ENCODE measurements at regions not wholly inside any gene's neighbourhood (a gene's known extent, or its start where the extent isn't known, plus 50 kb on each side); places are given as distances from the start of the nearest gene placed in this dataset.
"Not testable (repeated sequence)": the region's sequence is repeated elsewhere in the genome, so short reads cannot be mapped to it uniquely, and the experiment has no call there.

DNA sequence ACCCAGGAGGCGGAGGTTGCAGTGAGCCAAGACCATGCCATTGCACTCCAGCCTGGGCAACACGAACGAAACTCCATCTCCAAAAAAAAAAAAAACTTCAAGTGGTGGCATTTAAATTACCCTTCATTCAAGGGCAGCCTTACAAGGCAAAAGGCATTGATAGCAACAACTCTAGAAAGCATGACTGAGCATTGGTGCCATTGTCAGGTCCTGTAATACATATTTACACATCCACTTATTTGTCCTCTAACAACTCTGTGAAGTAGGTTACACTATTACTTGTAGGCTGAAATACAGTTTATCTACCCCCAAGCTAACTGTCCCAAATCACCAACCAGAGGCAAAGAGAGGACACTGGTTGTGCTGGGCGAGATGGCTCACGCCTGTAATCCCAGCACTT is 52.7 kb upstream of the LARP1 start:
- DNase-seq, result no peak

DNA sequence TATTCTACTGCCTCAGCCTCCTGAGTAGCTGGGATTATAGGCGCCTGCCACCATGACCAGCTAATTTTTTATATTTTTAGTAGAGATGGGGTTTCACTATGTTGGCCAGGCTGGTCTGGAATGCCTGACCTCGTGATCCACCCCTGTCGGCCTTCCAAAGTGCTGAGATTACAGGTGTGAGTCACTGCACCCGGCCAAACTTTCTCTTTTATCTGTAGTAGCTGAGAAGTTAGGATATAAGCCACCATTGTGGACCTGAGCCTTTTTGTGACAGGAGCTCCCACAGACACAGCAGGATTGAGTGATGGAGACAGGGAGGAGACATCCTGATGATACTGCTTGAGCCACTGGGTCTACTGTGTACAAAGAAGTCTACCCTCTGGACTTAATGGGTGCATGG is 53.5 kb upstream of the LARP1 start:
- not testable (repeated sequence) for DNase-seq

DNA sequence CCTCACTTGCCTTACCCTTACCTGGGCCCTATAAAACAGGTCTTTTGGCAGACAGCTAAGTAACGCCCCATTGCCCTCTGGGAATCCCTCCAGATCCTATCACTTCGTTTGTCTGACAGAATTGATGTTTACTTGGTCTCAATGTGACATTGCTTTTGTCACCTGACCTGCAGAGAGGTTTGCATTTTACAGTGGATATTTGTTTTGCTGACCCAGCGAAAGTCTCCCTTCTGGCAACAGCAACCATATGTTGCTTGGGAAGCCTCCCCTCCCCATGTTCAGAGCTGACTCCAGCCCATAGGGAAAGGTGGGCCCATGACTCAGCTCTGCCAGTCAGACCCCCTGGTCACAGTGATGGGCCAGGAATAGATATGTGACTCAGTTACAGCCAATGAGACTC is 54.0 kb upstream of the LARP1 start:
- DNase-seq, result peak; percentile 9 to 65

DNA sequence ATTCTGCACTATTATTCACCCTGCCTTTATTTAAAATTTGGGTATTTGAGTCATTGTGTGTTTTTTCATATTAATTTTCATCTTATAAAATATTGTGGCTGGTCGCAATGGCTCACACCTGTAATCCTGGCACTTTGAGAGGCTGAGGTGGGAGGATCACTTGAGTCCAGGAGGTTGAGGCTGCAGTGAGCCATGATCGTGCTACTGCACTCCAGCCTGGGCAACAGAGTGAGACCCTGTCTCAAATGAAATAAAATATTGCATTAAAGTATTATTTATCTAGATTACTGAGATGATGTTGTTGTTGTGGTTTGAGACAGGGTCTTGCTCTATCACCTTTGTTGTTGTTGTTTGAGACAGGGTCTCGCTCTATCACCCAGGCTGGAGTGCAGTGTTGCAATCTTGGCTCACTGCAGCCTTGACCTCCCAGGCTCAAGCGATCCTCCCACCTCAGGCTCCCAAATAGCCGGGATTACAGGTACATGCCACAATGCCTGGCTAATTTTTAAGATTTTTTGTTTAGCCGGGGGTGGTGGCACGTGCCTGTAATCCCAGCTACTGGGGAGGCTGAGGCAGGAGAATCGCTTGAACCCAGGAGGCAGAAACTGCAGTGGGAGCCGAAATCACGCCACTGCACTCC is 54.8 kb upstream of the LARP1 start:
- not testable (repeated sequence) for DNase-seq

DNA sequence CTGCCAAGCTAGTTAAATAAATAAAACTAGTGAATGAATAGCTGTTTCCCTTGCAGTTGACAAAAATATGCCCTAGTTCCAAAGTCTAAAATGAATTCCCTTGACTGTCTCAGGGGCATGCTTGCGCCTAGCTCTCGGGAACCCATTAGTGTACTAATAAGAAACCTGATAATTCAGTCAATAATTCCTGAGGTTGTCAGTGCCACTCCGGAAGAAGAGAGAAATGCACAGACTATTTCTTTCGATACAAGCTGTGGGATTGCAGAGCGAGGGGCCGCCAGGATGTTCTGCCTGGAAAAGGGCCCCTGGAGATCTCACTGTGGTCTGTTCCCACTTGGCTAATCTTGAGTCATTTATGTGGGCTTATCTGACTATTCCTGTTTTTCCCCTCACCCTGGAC is 56.4 kb upstream of the LARP1 start:
- no peak for DNase-seq

DNA sequence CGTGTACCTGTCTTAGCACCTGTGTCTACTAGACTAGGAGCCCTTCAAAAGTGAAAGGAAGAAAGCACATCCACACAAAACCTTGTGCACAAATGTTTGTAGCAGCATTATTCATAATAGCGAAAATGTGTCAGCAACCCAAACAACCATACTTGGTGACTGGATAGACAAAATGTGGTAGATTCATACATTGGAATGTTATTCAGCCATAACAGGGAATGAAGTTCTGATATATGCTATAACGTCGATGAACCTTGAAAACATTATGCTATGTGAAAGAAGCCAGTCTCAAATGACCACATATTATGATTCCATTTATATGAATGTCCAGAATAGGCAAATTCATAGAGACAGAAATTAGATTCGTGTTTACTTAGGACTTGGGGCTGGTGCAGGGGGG is 57.8 kb upstream of the LARP1 start:
- no peak for DNase-seq

DNA sequence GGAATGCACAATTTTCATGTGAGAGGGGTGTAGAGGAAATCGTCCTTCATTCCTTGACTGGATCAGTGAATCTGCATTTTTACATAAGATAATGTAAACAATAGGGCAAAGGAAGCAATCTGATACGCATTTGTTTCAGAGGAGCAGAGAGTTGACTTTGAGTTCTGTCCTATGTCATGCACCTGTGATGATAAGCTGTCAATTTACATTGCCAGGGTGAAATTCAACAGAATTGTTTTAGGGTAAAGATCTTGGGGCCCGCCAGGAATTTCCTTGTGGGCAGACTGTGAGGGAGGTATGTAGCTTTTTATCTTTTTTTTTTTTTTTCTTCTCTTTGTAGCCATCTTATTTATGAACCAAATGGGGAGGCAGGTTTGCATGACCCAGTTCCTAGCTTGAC is 58.3 kb upstream of the LARP1 start:
- no peak for DNase-seq

DNA sequence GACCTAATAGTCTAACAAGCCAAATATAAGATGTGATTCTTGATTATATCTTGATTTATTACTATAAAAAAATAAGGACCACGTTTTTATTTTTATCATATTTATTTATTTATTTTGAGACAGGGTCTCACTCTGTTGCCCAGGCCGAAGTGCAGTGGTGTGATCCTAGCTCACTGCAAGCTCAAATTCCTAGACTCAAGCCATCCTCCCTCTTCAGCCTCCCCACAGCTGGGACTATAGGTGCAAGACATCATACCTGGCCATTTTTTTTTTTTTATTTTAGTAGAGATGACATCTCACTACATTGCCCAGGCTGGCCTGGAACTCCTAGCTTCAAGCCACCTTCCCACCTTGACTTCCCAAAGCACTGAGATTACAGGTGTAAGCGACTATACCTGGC is 61.0 kb upstream of the LARP1 start:
- no peak for DNase-seq

DNA sequence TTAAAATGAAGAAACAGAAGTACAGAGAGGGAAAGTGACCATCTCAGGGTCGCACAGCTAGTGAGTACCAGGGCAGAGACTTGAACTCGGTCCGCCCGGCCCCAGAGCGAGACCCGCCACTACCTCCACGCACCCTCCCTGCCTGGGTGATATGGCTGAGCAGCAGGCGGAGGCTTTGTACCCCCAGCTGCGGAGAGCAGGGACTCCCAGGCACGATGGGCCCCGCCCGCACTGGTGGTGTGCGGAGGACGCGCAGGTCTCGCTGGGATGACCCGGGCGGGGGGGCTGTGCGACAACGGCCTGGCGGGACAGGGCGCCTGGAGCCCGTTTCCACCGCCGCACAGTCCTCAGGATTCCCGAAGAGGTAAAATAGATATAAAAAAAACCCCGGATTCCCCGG is 64.7 kb upstream of the LARP1 start:
- DNase-seq, result no peak

DNA sequence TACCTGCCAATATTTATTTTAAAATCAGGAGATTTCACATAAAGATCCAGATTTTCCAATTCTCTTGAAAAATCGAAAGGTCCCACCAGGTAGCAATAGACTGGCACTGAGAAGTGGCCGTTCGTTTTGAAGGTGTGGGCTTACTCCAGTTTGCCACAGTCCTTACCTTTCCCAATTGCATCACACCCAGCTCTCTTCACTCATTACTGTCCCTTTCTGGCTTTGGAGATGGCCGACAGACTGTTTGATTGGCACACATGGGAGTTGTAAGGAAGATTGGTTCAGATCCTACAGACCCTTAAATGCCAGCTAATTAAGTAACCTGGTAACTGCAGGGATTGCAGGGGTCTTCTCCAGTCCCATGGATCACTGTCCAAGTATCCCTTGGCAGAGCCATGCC is 68.7 kb upstream of the LARP1 start:
- DNase-seq, result no peak

DNA sequence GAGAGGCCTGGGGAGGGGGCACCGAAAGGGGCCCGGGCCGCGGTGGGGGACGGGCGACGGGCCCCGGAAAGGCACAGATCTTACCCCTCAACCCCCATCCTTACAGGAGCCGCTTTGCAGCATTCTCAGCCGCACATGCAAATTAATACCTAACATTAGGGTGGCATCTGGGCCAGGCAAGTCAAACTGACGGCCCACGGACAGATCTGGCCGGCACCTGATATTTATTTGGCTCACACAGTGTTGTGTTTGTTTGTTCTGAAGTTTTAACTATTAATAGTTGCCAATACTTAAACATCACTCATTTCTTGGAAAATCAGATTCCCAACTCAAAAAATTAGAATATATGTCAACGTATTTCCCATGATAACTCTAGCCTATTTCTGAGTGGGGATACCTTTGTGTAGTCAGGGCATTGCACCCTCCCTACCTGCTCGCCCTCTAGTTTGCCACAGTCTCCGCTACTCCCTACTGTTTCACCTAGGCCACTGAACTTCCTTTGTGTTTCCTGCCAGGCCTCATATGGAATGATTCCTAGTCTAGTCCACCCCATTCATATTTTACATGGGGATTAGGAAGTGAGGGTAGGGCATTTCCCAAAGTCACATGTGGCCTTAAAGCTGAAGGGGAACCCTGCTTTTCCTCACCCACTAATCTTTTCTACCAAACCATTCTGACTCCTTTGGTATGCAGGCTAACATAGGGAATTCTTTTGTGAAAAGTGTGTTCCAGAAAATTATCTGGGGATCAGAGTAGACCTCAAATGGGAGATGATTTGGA is 71.9 kb upstream of the LARP1 start:
- no peak for DNase-seq

DNA sequence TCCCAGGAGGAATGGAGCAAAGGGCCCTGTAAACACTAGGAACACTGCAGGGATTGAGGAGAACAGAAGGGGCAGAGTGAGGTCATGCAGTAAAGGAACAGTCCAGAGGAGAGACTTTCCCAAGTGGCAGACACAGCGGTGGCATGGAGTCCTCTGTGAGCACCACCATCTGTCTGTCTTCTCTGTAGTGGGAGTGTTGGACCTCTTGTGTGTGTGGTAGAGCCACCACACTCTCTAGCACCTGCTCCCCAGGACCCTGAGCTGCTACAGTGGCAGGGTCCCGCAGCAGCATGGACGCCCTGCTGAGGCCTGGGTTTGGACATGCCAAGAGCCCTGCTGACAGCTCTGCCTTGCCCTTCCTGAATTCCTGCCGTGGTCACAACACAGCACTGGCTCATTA is 75.7 kb upstream of the LARP1 start:
- DNase-seq, result no peak

DNA sequence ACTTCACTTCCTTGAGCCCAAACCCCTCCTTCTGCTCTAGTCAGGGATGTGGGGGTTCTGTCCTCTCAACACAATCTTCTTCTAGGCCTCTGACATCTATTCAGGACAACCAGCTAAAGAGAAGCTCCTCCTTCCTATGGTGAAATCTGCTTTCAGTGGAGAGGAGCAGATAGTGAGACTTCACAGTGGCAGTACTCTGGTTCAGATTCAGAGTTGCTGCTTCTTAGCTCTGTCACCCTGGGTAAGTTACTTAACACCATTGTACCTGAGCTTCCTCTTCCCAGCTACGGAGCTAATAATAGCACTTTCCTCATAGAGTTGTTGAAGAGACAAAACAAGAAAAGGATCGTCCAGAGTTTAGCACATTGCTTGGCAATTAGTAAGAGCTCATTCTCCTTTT is 77.3 kb upstream of the LARP1 start:
- DNase-seq, result no peak

DNA sequence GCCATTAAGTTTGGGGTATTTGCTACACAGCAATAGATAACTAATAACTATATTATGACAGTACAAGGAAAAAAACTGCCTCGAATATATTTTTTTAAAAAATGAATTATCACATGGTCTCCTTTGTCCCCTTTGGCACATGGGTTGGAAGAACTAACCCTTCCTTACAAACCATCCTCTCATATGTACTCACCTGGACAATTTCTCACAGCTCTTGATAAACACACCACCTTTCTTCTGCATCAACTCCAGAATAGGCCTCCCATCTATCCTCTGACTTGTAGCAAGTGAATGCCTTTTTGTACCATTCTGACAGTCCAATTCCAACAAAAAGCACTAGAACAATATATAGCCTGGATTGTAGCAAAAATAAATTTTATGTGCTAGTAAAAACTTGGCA is 78.7 kb upstream of the LARP1 start:
- no peak for DNase-seq

DNA sequence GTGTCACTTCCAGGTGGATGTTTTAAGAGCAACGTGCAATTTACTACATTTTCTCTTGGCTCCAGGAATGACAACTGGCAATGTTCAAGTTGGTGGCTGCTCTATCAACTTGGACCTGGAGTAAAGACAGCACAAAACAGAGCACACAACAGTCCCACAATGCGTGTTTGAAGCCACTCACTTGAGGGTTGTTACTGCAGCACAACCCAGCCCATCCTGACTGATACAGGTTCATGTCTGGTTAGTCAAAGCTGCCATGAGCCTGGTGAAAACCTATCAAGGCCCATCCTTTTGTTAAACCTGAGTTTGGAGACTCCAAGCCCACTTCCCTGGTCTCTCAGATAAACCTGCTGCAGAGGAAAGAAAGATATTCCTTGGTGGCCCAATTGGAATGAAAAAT is 81.1 kb upstream of the LARP1 start:
- no peak for DNase-seq

DNA sequence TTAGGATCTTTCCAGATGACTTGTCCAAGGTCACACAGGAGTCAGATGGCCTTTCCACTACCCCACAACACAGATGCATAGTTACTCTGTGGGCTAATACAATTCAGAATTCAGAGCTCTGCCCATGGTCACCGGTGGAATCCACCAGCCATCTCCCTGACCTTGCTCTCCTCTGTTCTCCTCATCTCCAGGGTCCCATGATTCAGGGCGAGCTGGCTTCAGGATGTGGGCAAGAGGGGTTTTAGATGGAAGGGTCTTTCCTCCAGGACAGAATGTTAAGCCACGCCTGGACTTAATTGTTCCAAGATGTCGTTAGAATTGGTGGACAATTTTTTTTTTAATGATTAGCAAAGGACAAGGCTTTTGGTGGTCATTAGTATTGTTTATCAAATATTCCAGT is 81.7 kb upstream of the LARP1 start:
- no peak for DNase-seq

DNA sequence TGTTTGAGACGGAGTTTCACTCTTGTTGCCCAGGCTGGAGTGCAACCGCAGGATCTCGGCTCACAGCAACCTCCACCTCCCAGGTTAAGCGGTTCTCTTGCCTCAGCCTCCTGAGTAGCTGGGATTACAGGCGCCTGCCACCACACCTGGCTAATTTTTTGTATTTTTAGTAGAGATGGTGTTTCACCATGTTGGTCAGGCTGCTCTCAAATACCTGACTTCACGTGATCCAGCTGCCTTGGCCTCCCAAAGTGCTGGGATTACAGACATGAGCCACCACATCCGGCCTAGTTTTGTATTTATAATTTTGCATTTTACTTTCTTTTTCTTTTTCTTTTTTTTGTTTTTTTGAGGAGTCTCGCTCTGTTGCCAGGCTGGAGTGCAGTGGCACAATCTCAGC is 85.3 kb upstream of the LARP1 start:
- DNase-seq, result not testable (repeated sequence)

DNA sequence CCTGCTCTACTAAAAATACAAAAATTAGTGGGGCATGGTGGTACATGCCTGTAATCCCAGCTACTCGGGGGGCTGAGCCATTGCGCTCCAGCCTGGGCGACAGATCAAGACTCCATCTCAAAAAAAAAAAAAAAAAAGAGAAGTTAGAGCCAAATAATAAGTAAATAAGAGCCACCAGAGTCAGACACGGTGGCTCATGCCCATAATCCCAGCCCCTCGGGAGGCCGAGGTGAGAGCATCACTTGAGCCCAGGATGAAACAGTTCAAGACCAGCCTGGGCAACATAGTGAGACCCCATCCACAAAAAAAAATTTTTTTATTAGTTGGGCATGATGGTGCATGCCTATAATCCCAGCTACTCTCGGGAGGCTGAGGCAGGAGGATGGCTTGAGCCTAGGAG is 85.8 kb upstream of the LARP1 start:
- no peak for DNase-seq

DNA sequence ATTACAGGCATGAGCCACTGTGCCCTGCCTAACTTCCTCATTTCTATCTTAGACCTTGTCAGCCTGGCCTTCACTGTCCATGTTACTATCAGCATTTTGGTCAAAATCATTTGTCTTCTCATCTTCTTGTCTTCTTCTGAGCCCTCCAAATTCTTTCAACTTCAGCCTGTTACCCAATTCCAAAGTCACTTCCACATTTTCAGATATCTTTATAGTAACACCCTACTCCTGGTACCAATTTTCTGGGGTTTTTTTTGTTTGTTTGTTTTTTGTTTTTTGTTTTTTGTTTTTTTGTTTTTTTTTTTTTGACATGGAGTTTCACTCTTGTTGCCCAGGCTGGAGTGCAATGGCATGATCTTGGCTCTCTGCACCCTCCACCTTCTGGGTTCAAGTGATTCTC is 90.3 kb upstream of the LARP1 start:
- DNase-seq, result no peak

DNA sequence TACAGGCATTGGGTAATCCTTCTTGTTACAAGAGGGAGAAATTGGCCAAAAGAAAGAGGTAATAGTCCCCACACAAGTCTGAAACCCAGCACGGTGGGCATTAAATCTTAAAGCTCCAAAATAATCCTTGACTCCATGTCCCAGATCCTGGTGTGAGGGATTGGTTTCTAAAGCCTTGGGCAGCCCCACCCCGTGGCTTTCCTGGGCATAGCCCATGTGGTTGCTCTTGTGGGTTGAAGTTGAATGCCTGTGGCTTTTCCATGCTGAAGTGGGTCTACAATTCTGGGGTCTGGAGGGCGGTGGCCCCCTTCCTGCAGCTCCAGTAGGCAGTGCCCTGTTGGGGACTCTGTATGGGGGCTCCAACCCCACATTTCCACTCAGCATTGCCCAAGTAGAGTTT is 91.8 kb upstream of the LARP1 start:
- DNase-seq, result no peak

DNA sequence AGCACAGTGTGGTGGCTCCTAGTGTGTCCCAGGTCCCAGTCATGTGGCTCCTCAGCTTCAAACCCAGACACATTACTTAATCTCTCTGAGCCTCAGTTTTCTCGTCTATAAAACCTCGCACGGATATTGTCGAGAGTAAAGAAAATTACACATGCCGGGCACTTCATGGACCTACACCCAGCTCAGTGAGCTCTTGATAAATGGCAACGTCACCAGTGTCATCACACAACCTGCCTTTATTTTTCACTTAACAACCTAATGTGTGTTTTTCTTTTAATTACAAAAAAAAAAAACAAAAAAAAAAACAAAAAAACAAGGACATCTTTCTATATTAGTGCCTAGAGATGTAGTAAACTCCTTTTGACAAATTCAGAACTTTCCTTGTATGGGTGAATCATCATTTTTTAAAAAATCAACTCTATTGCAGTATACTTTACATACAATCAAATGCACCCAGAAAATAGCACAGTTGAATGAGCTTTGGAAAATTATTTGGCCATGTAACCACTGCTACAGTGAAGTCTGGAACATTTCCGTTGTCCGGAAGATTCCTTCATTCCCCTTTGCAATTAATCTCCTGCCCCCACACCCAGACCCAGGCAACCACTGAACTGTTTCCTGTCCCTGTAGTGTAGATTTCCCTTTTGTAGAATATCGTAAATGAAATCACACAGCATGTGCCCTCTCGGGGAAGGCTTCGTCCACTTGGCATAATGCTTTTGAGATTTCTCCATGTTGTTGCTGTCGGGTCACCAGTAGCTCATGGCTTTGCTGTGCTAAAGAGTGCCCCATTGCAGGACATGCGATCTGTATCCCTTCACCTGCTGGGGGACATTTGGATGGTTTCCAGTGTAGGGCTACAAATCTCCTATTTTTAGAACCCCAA is 100.4 kb upstream of the LARP1 start:
- no peak for DNase-seq

DNA sequence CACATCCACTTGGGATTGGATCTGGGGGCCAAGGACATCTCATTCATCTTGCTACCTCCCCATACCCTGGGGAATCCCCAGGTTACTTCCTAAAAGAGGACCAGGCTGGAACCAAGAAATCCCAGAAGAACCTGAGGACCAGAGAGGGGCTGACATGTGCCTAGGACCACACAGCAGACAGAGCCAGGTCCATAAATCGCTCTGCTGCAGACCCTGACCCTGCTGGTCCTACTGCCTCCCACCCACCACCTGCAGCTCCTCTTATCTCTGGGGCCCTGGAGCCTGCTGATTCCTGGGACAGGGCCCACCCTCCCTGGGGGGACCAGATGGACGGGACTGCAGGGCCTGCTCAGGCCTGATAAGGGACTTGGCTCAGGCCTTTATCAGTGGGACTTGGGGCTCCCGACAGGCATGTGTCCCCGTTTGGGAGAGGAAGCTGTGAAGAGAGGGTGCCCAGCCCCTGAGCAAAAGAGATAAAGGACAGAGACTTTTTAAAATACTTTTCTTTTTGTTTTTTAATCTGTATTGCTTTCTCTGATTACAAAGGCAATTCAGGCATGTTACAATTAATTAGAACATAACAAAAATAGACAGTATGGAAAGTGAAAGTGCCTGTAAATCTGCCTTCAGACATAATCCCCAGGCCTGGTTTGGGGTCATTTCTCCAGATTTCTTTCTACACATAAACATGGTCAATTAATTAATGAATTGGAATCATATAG is 101.3 kb upstream of the LARP1 start:
- no peak for DNase-seq

DNA sequence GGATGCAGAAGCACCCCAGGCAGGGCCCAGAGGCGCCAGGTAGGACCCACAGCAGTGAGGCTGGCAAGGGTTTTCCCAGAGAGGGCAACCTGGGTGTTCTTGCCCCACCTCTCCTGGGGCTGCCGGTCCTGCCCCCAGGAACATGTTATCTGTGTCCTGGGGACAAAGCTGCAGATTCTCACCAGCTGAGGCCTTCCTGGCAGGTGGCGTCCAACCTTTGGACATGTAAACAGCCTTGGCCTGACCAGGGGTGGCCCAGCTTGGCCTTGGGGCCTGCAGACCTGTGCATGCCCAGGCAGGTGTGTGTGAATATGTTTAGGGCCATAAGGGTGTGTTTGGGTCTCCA is 101.8 kb upstream of the LARP1 start:
- DNase-seq, result no peak

Data from NCI-H2081 (cell line).